Type B pancreatic cell (in vitro differentiated cells): ENCODE measurements at regions not wholly inside any gene's neighbourhood (a gene's known extent, or its start where the extent isn't known, plus 50 kb on each side); places are given as distances from the start of the nearest gene placed in this dataset.

Experiments
- DNase-seq: peaks from one replicate; pipeline ENCODE4 v3.0.0; 2021; ENCODE audit warnings: mixed read lengths; ENCODE audit not compliant: unreplicated experiment; ENCODE audit errors: extremely low spot score
- H3K27ac Mint-ChIP-seq: 2 replicates; pipeline ENCODE4 v1.8.0; 2021; ENCODE audit warnings: mild to moderate bottlenecking, mixed read lengths
- H3K27me3 Mint-ChIP-seq: 2 replicates; pipeline ENCODE4 v1.8.0; 2021; ENCODE audit warnings: mixed read lengths
- H3K36me3 Mint-ChIP-seq: 2 replicates; pipeline ENCODE4 v1.8.0; 2021; ENCODE audit warnings: mixed read lengths
- H3K4me1 Mint-ChIP-seq: one replicate; pipeline ENCODE4 v1.8.0; 2021; ENCODE audit warnings: mixed read lengths; ENCODE audit not compliant: unreplicated experiment
- H3K4me3 Mint-ChIP-seq: 2 replicates; pipeline ENCODE4 v1.8.0; 2021; ENCODE audit warnings: mild to moderate bottlenecking, mixed read lengths
- H3K9me3 Mint-ChIP-seq: 2 replicates; pipeline ENCODE4 v1.8.0; 2021; ENCODE audit warnings: mixed read lengths
- TF ChIP-seq, protein P1 (sequence below): fragments of 200-600 bp; sonication (generic); conservative IDR thresholded peaks from 2 replicates; pipeline ENCODE4 v1.5.0; 2021; ENCODE audit warnings: antibody characterized with exemption, mild to moderate bottlenecking

- peaks cover 13% of the 10 kb centered on the region for H3K4me1 Mint-ChIP-seq
- H3K36me3 Mint-ChIP-seq, result no peaks in the 10 kb centered on the region
- TF ChIP-seq, protein P1, sequence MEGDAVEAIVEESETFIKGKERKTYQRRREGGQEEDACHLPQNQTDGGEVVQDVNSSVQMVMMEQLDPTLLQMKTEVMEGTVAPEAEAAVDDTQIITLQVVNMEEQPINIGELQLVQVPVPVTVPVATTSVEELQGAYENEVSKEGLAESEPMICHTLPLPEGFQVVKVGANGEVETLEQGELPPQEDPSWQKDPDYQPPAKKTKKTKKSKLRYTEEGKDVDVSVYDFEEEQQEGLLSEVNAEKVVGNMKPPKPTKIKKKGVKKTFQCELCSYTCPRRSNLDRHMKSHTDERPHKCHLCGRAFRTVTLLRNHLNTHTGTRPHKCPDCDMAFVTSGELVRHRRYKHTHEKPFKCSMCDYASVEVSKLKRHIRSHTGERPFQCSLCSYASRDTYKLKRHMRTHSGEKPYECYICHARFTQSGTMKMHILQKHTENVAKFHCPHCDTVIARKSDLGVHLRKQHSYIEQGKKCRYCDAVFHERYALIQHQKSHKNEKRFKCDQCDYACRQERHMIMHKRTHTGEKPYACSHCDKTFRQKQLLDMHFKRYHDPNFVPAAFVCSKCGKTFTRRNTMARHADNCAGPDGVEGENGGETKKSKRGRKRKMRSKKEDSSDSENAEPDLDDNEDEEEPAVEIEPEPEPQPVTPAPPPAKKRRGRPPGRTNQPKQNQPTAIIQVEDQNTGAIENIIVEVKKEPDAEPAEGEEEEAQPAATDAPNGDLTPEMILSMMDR, result no peak
- H3K4me3 Mint-ChIP-seq, result no peak overlapping the region
- DNase-seq, result no peak
- H3K27me3 Mint-ChIP-seq, result no peaks in the 10 kb centered on the region
- H3K9me3 Mint-ChIP-seq, result no peaks in the 10 kb centered on the region
- no peak overlapping the region for H3K27ac Mint-ChIP-seq
Observed at GRCh38 chr12:71071536-71072097, 86.2 kb downstream of the TSPAN8 start.

- Mint-ChIP-seq H3K27me3 (no peaks in the 10 kb centered on the region), H3K4me1 (peaks cover 13% of the 10 kb centered on the region), H3K4me3 (no peak overlapping the region), H3K36me3 (no peaks in the 10 kb centered on the region), H3K9me3 (no peaks in the 10 kb centered on the region), H3K27ac (no peak overlapping the region)
- TF ChIP-seq, protein P1, result no peak
- DNase-seq, result no peak
Observed at GRCh38 chr12:71070416-71071128, 87.2 kb downstream of the TSPAN8 start.

GRCh38 chr12:71069311-71069710 is 88.5 kb downstream of the TSPAN8 start:
- no peak overlapping the region for H3K27ac Mint-ChIP-seq

GRCh38 chr12:71063087-71063486 is 94.7 kb downstream of the TSPAN8 start:
- Mint-ChIP-seq H3K4me1 (no peaks in the 10 kb centered on the region), H3K9me3 (no peaks in the 10 kb centered on the region), H3K36me3 (no peaks in the 10 kb centered on the region), H3K4me3 (no peak overlapping the region), H3K27me3 (no peaks in the 10 kb centered on the region), H3K27ac (no peak overlapping the region)
- TF ChIP-seq, protein P1, result no peak
- DNase-seq, result no peak

More at GRCh38 chr12:71069311-71069710, 88.5 kb downstream of the TSPAN8 start:
- DNase-seq, result no peak
- Mint-ChIP-seq H3K27me3 (no peaks in the 10 kb centered on the region), H3K9me3 (no peaks in the 10 kb centered on the region), H3K36me3 (no peaks in the 10 kb centered on the region), H3K4me3 (no peak overlapping the region), H3K4me1 (peaks cover 13% of the 10 kb centered on the region)
- TF ChIP-seq, protein P1, result no peak

- no peaks in the 10 kb centered on the region for H3K9me3 Mint-ChIP-seq
Observed at GRCh38 chr12:71061451-71061850, 96.3 kb downstream of the TSPAN8 start.

More at GRCh38 chr12:71061451-71061850, 96.3 kb downstream of the TSPAN8 start:
- DNase-seq, result no peak
- Mint-ChIP-seq H3K4me1 (no peaks in the 10 kb centered on the region), H3K4me3 (no peak overlapping the region), H3K27ac (no peak overlapping the region), H3K36me3 (no peaks in the 10 kb centered on the region), H3K27me3 (no peaks in the 10 kb centered on the region)
- TF ChIP-seq, protein P1, result no peak
